HG02798 (cell line): ENCODE measurements at regions not wholly inside any gene's neighbourhood (a gene's known extent, or its start where the extent isn't known, plus 50 kb on each side); places are given as distances from the start of the nearest gene placed in this dataset.

ENCODE experiments used
- ATAC-seq: cut with Tn5 transposase; IDR thresholded peaks from one replicate; pipeline ENCODE4 v1.9.1; 2021; ENCODE audit warnings: mild to moderate bottlenecking; ENCODE audit not compliant: unreplicated experiment, poor library complexity

DNA sequence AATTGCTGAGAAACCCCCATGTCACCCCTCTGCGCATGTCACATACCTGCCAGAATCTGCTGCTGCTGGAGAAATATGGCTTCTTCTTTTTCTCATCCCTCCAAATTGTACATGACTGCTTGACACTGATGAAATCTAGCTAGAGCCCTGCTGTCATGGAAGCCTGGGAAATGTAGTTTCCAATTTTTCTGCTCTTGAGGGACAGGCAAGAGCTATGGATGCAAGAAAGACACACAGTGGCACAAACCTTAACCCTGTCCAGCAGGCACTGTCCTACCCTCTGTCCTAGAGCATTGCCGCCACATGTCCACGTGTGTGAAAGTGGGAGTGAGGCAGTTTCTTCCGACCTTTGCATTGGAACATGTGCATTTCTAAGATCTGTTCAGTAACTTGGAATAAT, 255.5 kb upstream of the SEMA6A start:
- ATAC-seq, result no peak

- ATAC-seq, result no peak
Measured at GRCh38 chr5:116827078-116827477, 252.5 kb upstream of the SEMA6A start.

GRCh38 chr5:116825486-116825885, 250.9 kb upstream of the SEMA6A start:
- no peak for ATAC-seq

DNA sequence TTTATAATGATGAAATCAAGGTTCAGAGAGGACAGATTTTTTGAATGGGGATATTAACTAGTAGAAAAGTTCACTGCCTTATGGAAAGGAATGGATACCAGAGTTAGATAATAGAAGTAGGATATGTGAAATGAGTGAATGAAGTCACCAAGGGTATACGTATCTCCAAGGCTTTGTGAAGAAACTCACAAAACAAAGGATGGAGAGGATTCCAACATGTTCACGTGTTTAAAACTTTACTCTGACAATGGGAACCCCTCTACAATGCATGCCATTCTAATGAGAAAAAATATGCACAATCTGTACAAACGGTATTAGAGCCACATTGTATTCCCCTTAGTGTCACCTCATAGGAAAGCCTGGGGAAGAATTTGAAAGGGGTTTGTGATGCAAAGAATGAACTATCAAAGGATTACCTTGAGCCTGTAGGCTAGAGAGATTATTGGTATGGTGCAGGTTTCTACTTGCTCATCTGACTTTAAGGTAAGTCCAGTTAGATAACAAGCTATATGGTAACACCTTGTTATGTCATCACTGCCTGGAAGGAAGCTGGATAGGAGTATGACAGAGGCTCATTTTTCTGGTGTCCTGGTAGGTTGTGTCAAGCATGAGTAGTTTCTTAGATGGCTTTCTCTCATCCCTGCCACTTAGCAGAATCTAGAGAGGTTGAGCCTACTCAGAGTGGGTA, 250.3 kb upstream of the SEMA6A start:
- no peak for ATAC-seq

- ATAC-seq, result no peak
Measured at GRCh38 chr5:116814626-116815385, 240.2 kb upstream of the SEMA6A start.

DNA sequence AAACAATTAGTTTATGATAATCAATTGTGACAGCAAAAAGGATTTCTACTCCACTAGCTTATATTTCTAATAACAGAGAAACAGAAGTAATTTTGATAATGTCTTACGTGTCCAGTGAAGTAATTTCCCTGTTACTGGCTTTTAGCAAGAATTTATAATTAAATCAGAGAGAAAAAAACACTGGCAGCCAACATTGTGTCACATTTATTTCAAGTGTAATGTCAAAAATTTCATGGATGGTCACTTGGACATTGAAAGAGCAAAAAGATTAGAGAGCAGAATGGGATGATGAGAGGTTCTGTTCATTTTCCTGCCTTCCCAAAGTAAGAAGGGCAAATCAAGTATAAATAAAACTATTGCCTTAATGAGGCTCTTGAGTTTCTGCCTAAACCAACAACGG, 239.3 kb upstream of the SEMA6A start:
- ATAC-seq, result no peak

DNA sequence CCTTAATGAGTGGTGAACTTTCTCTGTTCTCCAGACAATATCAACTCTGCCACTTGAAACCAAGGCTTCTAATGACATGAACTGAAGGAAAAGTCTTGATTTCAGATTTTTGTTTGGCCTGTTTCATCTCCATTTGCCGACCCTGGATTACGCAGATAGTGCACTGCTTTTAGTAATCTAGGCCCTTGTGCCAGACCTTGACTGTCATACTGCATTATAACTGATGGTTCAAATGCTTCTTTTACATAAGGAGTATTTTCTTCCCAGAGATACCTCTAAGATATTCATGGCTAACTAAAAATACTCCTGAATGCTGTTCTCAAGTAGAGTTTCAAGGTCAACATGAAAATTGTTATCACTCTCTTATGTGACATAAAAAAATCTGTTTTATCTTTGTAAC, 238.7 kb upstream of the SEMA6A start:
- ATAC-seq, result no peak

GRCh38 chr5:116810951-116811350, 236.3 kb upstream of the SEMA6A start:
- no peak for ATAC-seq

DNA sequence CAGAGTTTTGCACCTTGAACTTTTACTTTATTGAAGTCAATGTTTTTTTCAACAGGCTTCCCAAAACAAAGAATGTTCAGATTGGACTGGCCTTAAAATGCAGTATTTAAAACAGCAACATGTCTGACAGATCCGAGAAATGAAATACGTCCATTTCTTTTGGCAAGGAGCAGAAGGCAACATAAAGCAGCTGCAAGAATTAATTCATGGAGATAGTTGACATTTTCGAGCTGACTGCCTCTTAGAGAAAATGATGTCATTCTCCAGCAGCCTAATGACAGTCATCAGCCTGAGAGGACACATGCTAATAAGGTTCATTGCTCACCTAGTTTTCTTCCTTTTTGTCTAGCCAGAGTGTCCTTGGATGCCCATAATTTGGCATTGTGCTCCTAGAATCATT, 232.2 kb upstream of the SEMA6A start:
- no peak for ATAC-seq

DNA sequence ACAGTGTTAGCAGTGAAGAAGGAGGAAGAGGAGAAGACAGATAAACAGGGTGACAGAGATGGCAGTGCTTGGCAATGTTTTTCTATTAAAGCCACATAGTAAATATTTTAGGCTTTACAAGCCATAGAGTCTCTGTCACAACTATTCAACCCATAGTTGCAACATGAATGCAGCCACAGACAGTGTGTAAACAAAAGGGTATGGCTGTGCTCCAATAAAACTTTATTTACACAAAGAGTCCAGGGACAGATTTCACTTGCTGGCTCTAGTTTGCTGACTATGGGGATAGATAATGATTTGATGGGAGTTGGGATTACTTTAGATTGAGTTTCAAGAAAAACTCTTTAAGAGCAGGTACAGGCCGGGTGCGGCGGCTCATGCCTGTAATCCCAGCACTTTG, 224.8 kb upstream of the SEMA6A start:
- ATAC-seq, result no peak

- ATAC-seq, result no peak
Measured at GRCh38 chr5:116795189-116795588, 220.6 kb upstream of the SEMA6A start.

DNA sequence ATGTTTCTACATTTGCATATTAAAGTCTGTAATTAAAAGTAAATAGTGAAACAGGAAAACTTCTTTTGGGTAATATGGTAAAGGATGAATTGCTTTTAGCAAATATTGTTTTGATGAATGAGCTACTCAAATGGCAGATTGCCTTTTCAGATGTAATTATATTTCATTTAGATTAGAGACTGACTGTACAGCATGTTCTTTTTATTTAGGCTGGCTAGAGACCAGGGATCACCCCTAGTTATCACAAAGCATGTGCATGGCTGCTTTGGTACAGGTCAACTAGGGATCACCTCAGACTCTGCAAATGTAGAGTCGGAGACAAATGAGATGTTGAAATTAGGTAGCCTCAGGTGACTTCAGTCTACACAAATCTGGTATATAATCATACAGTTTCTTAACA, 214.9 kb upstream of the SEMA6A start:
- no peak for ATAC-seq

- no peak for ATAC-seq
Measured at GRCh38 chr5:116788851-116789403, 214.3 kb upstream of the SEMA6A start.

GRCh38 chr5:116787570-116787969, 212.9 kb upstream of the SEMA6A start:
- no peak for ATAC-seq

GRCh38 chr5:116785106-116785505, 210.5 kb upstream of the SEMA6A start:
- no peak for ATAC-seq

- no peak for ATAC-seq
Measured at GRCh38 chr5:116779846-116780245, 205.2 kb upstream of the SEMA6A start.

- no peak for ATAC-seq
Measured at GRCh38 chr5:116778651-116779280, 204.1 kb upstream of the SEMA6A start.

DNA sequence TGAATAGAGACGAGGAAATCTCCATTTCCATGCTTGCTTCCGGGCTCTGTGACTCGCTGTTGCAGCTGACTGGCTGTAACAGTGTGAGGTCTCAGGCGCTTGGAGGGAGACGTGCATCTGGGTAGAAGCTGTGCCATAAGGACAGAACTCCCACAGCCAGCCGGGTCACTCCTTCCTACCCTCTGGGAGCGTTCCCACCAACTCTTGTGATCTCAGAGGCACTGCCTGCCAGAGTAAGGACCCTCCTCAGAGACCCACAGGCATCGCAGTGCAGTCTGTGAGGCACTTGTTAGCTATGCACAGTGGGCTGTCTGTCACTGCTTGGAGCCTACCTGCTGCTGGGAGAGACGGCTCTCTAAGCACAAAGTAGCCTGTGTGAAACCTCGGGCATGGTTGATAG, 203.4 kb upstream of the SEMA6A start:
- peak; percentile 83 for ATAC-seq

- ATAC-seq, result no peak
Measured at GRCh38 chr5:116773926-116774325, 199.3 kb upstream of the SEMA6A start.

GRCh38 chr5:116772806-116773205, 198.2 kb upstream of the SEMA6A start:
- no peak for ATAC-seq

- ATAC-seq, result no peak
Measured at GRCh38 chr5:116772152-116772501, 197.5 kb upstream of the SEMA6A start.
